ENCODE measurements at regions not wholly inside any gene's neighbourhood (a gene's known extent, or its start where the extent isn't known, plus 50 kb on each side); places are given as distances from the start of the nearest gene placed in this dataset.

DNA sequence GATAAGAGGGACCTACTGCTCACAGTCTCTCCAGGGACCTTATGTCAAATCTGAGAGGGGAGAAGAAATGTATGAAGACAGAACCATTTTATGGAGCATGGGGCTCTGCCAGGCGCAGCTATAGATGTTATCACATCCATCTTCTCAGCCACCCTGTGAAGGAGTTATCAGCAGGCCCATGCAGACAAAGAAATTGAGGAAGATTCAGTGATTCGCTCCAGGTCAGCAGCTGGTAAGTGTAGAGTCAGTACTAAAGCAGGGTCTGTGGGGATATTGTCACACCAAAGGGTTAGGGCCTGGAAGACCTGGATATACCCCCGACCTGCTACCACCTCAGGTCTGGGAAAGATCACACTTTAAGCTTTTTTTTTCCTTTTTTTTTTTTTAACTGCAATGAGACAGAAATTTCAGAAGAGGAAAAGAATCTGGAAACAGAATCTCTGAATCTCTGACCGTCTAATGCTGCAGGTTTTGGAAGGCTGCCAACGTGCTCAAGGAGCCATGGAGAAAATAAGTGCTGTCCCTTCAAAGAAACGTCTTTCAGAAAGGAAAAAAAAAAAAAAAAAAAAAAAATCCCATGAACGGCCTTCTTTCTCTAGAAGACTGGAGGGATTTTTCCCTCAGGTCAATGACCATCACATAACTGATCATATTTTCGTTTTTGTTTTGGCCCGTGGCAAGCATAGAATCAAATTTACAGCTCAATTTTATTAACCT is 73.3 kb upstream of the PLEKHG7 start:
- TF ChIP-seq EZH2phosphoT487 (IDR thresholded peaks at IDR 0.05; ENCODE audit: borderline replicate concordance, low read length) (no peak), EZH2 (IDR thresholded peaks at IDR 0.05; ENCODE audit: low read length, unreplicated experiment) (no peak)
- TF ChIP-seq, protein P1, sequence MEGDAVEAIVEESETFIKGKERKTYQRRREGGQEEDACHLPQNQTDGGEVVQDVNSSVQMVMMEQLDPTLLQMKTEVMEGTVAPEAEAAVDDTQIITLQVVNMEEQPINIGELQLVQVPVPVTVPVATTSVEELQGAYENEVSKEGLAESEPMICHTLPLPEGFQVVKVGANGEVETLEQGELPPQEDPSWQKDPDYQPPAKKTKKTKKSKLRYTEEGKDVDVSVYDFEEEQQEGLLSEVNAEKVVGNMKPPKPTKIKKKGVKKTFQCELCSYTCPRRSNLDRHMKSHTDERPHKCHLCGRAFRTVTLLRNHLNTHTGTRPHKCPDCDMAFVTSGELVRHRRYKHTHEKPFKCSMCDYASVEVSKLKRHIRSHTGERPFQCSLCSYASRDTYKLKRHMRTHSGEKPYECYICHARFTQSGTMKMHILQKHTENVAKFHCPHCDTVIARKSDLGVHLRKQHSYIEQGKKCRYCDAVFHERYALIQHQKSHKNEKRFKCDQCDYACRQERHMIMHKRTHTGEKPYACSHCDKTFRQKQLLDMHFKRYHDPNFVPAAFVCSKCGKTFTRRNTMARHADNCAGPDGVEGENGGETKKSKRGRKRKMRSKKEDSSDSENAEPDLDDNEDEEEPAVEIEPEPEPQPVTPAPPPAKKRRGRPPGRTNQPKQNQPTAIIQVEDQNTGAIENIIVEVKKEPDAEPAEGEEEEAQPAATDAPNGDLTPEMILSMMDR (conservative IDR thresholded peaks at IDR 0.05; ENCODE audit: low read depth, low read length): no peak
